ENCODE measurements at regions not wholly inside any gene's neighbourhood (a gene's known extent, or its start where the extent isn't known, plus 50 kb on each side); places are given as distances from the start of the nearest gene placed in this dataset.

GRCh38 chr12:46452776-46453175 lies 80.2 kb upstream of the SLC38A2 start:
- no peak for DNase-seq (ENCODE audit: low spot score)
- FAIRE-seq, result no peak

DNA sequence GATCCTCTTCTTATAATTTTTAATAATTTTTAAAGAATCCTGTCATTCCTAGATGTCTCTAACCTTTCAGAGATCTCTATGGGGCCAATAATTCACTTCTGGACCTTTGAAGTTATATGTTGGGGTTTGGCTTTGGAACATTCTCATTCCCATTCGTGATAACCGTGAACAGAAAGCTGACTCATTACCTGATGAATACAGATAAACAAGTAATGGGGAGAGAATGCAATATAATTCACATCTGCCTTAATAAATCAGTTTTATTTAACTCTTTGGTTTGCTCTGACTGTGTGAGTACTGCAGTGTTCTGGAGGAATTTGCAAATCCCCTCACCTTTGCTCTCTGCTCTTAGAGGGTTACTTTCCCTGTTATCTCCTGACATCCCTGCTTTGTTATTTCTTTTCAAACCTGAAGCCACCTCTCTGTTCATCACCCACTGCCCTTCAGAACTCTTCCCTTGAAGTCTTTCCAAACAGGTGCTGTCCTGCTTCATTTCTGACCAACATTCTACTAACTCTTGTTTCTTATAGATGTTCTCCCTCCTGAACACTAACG lies 79.6 kb upstream of the SLC38A2 start:
- FAIRE-seq (no peak), DNase-seq (ENCODE audit: low spot score) (no peak)

- FAIRE-seq (no peak), DNase-seq (ENCODE audit: low spot score) (no peak)
Measured at GRCh38 chr12:46451276-46452021, 78.9 kb upstream of the SLC38A2 start.

GRCh38 chr12:46450279-46450748 lies 77.7 kb upstream of the SLC38A2 start:
- FAIRE-seq (peak; percentile 65), DNase-seq (ENCODE audit: low spot score) (no peak)

DNA sequence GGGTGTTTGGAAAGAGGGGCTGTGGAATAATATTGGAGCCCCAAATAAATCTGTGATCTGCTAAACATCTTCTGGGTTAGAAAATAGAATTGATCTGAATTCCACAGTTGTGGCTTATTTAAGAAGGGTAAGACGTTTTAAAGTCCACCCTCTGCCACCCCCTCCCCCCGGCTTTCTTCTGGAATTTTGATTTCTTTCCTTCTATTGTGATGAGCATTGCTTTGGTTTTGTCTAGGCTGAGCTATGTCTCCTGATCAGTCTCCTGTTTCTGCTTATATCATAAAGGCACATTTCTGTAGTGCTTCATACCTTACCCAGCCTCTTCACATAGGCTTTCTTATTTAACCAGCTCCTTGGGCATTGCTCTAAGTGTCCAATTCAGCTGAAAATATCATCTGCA lies 77.3 kb upstream of the SLC38A2 start:
- DNase-seq (ENCODE audit: low spot score) (no peak), FAIRE-seq (no peak)

DNA sequence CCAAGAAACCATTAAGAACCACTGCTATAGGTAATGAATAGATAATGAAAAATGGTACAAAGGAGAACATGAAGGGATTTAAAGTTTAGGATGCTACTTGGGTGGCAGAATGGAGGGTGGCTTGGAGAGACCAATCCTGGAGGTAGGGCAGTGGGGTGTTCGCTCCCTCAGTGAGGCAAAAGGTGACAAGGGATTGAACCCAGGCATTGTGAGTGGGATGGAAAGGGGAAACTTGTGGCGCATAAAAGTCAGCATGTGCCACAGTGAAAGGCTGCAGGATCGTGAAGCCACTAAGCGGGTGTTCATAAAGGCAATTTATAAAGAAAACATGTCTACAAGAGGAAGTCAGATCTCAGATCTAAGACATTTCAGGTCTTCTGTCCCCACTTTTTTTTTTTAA lies 76.7 kb upstream of the SLC38A2 start:
- no peak for DNase-seq (ENCODE audit: low spot score)
- FAIRE-seq, result no peak

- FAIRE-seq (no peak), DNase-seq (ENCODE audit: low spot score) (no peak)
Measured at GRCh38 chr12:46446645-46447044, 74.1 kb upstream of the SLC38A2 start.

DNA sequence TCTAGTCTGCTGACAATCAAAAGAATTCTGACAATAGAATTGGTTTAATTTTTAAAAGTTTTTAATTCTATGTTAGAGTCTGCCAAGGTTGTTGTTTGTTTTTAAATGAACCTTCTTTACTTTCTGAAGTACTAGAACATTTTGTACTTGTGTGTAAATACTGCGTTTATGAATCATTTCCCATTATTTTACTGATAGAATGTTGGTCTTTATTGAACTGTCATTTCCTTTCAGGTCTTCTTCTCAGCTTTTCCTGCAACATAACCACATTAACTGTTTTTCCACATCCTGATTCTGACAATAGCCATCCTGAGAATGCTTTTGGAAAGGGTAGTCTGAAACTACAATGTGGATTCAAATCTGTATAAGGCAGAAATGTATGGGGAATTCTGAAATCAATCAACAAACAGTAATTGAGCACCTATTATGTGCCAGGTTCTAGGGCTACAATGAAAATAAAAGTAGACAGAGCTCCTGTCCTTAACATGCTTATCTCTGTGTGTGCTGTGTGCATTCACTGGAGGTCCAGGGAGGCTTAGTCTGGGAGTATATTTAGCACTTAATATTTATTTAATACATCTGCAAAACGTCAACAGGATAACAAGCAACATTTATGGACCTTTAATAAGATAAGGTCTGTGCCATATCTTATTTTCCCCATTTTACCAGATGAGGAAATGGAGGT lies 73.1 kb upstream of the SLC38A2 start:
- FAIRE-seq (no peak), DNase-seq (ENCODE audit: low spot score) (no peak)

DNA sequence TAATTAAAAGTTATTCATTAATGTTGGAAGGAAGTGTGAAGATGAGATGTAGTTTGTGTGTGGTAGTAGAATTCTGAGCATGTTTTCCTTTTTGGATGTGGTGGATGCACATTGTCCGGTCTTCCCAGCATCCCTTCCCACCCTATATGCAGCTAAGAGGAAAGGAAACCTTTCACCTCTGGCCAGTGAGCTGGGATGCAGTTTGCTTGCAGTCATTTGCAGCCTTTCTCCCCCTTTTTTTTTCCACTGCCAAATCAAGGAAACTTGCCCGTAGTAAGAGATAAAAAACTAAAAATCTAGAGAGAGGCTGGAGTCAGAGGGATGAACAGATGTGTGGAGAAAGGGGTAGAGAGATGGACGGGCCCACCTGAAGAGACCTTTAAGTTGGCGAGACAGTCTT lies 72.5 kb upstream of the SLC38A2 start:
- no peak for FAIRE-seq

DNA sequence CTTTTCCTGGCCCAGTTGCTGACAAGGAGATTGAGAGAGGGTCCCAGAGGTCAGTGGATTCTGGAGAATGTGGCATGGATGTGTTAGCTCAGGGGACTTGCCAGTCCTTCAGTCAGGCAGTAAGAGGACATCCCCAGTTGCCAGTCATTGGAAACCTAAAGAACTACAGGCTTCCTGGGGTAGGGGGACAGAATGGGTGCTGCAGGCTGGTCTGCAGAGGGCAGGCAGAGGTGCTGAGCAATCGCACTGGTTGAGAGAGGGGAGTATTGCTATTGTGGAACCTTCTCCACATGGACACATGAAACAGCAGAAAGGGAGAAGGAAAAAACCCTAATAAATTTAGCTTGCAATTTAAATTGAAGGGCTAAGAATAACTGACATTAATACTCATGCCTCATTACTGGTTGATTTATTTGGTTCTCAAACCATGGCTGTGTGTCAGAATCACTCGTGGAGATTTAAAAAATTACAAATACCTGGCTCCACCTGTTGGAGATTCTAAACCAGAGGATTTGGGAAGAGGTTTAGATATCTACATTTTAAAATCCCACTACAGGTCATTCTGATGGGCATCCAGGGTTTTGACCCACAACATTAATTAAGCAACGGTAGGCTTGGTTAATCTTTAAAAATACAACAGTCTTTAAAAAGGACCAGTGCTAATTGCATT lies 71.2 kb upstream of the SLC38A2 start:
- DNase-seq (ENCODE audit: low spot score) (no peak), FAIRE-seq (no peak)

More for the DNA sequence above, 72.5 kb upstream of the SLC38A2 start:
- no peak for DNase-seq (ENCODE audit: low spot score)

DNA sequence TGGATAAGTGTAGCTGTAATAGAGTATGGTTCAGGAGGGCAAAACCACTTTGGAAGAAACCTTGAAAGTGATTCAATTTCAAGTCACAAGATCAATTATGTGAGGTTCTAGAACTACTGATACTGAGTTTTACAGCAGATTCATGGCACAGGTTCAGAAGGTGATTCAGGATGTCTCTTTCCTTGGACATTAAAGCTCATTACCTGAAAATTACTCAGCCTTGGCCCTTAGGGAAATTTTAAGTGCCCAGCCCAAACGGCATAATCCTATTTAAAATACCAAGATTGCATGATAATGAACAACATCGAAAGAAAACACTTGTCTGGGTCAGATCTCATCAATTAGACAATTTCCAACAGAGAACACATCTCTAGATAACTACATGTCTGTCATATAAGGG lies 70.2 kb upstream of the SLC38A2 start:
- DNase-seq (ENCODE audit: low spot score), result no peak
- FAIRE-seq, result no peak

DNA sequence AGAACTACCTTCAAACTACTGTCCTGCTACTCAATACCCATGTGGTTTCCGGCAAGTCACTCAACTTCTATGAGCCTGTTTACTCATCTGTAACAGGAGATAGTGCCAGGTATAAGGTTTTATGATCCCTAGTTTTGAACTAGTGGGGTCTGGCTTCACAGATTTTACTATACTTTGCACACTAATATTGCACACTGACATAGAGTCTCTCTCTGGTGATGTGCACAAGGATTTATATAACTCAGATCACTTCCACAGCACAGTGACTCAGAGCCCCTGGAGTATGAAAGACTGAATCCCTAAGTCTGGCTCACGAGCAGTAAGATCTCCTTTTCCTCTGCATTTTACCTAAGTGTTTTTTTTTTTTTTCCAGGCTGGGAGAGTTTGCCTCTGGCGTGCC lies 69.7 kb upstream of the SLC38A2 start:
- FAIRE-seq (no peak), DNase-seq (ENCODE audit: low spot score) (no peak)

DNA sequence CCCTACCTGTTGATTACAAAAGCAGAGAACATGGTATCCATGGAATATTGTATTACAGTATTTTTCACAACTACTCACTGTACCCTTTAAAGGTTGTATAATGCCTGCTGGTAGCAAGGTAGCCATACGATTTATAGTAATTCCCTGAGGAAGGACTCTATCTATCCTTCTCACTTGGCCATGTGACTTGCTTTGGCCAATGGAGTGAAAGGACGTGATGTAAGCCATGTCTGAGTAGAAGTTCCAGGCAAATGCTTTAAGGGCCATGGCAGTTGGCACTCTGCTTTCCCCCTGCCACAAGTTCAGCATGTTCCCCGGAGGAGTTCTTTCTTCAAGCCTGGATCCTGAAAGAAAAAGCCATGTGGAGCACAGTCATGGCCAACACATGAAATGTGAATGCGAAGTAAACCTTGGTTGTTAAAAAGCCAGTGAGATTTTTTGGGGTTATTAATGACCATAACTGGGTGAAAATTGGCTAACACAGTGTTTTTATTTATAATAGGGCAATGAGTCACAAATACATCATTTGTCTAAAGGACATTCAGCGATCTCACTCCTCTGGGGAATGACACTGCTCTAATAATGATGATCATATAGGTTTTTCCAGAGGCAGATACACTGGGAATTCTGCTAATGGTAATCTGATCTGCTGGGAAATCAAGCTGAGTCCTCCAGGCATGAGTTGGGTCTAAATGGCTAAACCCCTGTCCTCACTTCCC lies 67.4 kb upstream of the SLC38A2 start:
- DNase-seq (ENCODE audit: low spot score) (no peak), FAIRE-seq (no peak)

GRCh38 chr12:46438719-46439319 lies 66.2 kb upstream of the SLC38A2 start:
- FAIRE-seq, result no peak

GRCh38 chr12:46438256-46438655 lies 65.7 kb upstream of the SLC38A2 start:
- no peak for FAIRE-seq
- DNase-seq (ENCODE audit: low spot score), result no peak

More at GRCh38 chr12:46438719-46439319, 66.2 kb upstream of the SLC38A2 start:
- DNase-seq (ENCODE audit: low spot score), result no peak

GRCh38 chr12:46437469-46437868 lies 64.9 kb upstream of the SLC38A2 start:
- FAIRE-seq, result no peak
- no peak for DNase-seq (ENCODE audit: low spot score)

DNA sequence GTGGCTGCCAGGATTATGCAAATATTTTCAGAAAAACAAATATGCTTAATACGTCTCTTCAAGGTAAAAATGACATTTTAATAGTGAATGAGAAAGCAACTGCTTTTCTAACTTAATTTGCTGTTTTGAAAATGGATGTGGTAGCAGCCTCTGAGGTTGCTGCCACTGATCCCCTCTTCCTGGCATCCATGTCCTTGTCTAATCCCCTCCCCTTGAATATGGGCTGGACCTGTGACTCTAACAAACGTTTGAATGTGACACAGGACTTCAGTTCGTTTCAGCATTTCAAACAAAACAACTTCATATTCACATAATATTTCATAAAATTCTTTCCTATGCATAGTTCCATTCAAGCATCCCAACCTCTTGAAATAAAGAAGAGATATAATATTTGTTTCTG lies 64.2 kb upstream of the SLC38A2 start:
- DNase-seq (ENCODE audit: low spot score) (no peak), FAIRE-seq (no peak)

- no peak for FAIRE-seq
- DNase-seq (ENCODE audit: low spot score), result no peak
Measured at GRCh38 chr12:46435625-46436024, 63.1 kb upstream of the SLC38A2 start.

DNA sequence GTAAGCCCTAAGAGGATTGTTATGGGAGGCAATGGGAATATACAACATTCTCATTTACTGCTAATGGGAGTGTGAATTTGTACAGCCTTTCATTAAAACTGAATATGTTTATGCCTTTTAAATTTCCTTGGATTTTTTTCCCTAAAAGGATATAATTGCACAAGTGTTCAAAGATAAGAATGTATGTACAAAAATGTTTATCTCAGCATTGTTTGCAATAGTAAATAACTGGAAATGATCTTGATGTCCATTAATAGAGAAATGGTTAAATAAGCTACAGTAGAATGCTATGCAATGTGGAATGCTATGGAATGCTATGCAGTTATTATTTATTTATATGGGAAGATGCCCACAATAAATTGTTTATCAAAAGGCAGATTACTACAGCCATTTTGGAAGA lies 62.5 kb upstream of the SLC38A2 start:
- no peak for FAIRE-seq

DNA sequence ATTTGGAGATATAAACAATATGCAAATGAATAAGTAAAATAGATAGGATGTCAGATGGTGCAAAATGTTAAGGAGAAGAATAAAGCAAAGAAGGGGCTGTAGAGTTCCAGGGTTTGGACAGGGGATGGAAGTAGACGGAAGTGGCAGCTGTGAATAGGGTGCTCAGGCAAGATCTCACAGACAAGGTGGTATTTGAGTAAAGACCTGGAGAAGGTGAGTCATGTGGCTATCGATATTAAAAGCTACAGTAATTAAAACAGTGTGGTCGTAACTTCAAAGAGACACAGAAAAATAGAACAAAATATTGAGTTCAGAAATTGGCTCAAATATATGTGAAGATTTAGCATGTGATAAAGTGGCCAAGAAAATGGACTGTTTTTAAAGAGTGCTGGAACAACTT lies 61.3 kb upstream of the SLC38A2 start:
- no peak for FAIRE-seq

More for the DNA sequence above, 62.5 kb upstream of the SLC38A2 start:
- no peak for DNase-seq (ENCODE audit: low spot score)

GRCh38 chr12:46432325-46432724 lies 59.8 kb upstream of the SLC38A2 start:
- no peak for FAIRE-seq
- DNase-seq (ENCODE audit: low spot score), result no peak

More for the DNA sequence above, 61.3 kb upstream of the SLC38A2 start:
- no peak for DNase-seq (ENCODE audit: low spot score)

Data from urothelium cell line (cell line).